Right ventricle myocardium superior (tissue), 1 donor: ENCODE measurements at regions not wholly inside any gene's neighbourhood (a gene's known extent, or its start where the extent isn't known, plus 50 kb on each side); places are given as distances from the start of the nearest gene placed in this dataset.

Experiments used
- ATAC-seq: fragments of 200-7000 bp; cut with Tn5 transposase; one replicate; pipeline ENCODE4 v1.9.1; 2020; ENCODE audit warnings: mild to moderate bottlenecking; ENCODE audit not compliant: poor library complexity
- DNase-seq: peaks from one replicate; pipeline ENCODE4 v3.0.0-alpha.2; 2020
- intact Hi-C: fragments of 100-400 bp; cut with DNase I; formaldehyde crosslinking; loops from one replicate; pipeline ENCODE4 v1.11.2; 2022
- donor health status: DM: no; HTN: yes; CAD: no; lungs with severe emphysema.

DNA sequence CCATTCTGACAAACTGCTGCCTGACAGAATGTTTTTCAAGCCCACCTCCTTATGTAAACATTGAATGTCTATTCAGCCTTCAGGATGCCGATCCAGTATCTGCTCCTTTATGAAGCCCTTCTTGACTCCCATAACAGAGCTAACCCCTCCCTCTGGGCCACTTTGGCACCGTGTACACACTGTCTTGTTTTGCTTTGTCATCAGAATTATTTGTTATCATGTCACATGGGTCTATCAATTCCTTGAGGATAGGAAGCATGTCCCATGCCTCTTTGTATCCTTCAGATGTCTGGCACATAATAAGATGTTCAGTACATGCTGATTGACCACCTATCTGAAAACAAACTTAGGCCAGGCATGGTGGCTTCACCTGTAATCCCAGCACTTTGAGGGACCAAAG, 92.3 kb downstream of the PRLHR start:
- intact Hi-C loops: no loop called here
- no peak for DNase-seq

DNA sequence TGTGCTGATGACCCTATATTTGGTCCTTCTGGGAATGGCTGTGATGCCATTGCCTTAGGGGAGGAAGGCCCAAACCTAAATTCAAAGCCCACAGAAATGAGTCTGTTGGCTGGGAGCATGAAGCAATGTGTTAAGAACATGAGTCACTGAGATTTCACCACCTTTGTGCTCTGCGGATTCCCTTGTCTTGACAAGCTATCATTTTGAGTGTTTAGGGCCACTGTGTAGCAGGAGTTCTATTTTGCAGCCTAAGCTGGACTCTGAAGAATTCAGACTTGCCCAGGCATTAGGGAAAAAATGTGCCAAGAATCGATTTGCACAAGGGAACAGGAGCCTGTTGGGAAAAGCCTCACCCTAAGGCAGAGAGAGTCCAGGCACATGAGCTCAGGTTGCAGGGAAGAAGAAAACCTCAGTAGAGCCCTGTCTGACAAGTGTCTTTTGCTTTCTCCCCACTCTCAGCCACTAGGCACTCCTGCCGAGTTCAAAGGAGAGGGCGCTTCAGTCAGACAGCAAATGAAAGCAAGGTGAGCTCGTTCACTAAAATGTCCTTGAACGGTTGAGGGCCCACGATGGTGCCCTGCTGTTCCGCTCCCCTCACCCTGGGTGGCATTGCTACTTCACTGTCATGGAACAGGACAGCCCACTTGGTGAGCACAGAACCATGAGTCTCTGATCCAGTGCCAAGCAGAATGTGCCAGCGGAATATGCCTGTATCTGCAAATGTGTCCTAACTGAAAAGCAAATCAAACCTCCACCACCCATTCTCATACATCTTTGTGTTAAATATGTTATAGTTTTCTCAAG, 93.6 kb downstream of the PRLHR start:
- DNase-seq (no peak), ATAC-seq (no peak)
- intact Hi-C loops: no loop called here

More for the DNA sequence above, 92.3 kb downstream of the PRLHR start:
- ATAC-seq: no peak

DNA sequence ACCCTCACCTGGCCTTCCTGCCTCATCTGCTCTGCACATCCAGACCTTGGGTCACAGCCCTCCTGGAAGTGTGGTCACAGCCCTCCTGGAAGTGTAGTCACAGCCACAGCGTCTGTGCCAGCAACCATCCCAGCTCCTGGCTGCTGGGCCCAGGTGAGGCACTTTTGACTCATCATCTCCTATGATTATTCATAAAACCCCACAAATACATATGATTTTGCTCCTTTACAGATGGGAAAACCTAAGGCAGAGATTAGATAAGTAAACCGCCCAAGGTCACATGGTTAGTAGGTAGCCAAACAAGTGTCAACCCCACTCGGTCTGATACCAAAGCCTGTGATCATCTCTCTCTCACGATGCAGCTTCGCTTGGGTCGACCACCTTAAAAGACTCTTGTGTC, 94.3 kb downstream of the PRLHR start:
- intact Hi-C loops: no loop called here
- ATAC-seq (no peak), DNase-seq (no peak)

DNA sequence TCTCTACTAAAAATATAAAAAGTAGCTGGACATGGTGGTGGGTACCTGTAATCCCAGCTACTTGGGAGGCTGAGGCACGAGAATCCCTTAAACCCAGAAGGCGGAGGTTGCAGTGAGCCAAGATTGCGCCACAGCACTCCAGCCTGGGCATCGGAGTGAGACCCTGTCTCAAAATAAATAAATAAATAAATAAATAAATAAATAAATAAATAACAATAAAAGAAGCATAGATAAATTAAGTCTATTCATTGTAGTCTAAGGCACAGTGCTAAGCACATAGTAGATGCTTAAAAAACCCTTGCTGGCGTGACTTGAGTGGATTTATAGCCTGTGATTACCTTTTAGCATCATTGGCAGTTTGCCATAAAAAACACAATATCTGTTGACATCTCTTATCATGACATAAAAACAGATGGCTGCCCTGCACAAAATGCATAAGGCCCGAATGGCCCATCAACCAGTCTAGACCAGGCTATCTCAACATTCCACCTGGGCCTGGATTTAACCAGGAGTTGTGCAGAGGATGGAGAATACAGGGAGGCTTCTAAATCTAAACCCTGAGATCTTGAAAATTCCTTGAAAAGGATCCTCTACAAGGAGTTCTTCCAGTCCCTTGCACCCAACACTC, 94.9 kb downstream of the PRLHR start:
- no peak for ATAC-seq
- no peak for DNase-seq
- intact Hi-C loops: no loop called here

DNA sequence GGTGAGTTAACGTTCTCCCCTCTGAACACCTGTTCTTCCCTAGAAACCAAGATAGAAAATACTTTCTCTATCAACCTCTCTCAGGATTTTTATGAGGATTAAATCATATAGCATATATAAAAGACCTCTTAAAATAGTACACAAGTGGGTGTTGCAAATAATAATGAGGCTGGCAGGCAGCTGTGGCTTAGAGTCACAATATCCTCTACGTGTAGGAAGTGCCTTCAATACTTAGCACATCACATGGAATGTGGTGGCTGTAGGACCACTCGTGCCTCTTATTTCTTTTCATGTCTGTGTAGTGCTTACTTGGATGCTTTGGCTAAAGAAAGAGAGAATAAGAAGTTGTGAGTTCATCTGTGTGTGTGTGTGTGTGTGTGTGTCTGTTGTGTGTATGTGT, 96.3 kb downstream of the PRLHR start:
- ATAC-seq: no peak
- intact Hi-C loops: no loop called here

DNA sequence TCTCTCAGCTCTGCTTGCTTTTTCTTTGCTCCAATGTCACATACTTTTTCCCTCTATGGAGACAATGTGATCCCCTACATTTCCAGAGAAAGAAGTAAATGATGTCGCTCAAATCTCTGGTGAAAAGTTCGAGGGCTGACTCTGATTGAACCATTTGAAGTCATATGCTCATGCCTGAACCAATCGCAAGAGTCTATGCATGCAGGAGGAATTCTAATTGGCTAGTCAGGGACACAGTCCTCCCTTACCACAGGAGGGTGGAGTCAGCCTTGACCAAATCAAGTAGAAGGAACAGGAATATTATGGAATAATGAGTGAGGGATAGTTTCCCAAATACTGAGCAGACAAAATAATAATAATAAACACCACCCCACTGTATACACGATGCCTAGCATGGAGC, 96.8 kb downstream of the PRLHR start:
- DNase-seq: no peak
- no peak for ATAC-seq
- intact Hi-C loops: no loop called here

More for the DNA sequence above, 96.3 kb downstream of the PRLHR start:
- DNase-seq: no peak

DNA sequence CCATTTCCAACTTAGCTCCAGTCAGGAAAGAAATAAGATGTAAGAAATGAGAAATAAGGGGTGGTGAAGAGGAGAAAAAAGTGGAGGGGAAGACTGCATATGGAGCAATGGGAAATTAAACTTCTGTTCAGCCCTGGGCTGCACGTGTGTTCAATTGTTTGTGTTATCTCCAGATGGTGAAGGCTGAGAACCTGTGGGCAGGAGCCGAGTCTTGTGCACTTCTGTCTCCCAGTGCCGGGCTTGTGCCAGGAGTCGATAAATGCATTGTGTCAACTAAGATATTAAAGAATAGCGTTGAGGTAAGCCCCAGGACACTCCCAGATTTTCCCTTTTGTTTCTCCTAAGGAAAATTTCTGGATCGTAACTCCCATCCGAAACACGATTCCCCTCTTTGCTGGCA, 98.2 kb downstream of the PRLHR start:
- DNase-seq: no peak
- intact Hi-C loops: no loop called here
- ATAC-seq: no peak

DNA sequence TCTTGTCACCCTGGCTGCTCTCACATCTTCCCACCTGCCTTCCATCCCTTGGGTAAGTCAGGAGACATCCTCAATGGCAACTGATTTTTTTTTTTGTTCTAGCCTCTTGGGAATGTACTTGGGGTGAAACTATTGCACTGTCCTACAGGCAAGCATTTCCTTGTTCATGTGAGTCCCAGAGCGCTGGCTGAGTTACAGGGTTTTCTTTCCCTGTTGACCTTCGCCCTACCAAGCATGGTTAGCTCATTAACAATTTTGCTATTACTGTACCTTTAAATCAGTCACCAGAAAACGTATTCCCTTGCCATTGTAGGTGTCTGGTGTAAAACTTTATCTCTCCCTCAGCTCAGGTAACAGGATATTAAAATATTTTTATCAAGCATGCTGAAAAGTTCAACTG, 98.9 kb downstream of the PRLHR start:
- no peak for ATAC-seq
- intact Hi-C loops: no loop called here
- no peak for DNase-seq

DNA sequence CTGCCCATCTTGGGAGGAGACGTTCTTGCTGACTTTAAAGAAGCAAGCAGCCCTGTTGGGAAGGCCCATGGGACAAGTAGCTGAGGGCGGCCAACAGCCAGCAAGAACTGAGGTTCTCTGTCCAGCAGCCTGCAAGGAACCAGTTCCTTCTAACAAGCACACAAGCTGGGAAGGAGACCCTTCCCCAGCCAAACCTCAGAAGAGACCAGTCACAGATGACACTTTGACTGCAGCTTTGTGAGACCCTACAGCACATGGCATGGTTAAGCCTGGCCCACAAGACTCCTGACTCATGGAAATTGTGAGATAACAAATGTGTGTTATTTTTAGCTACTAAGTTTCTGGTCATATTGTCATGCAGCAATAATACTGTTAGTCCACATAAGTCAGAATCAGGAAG, 99.9 kb downstream of the PRLHR start:
- intact Hi-C loops: no loop called here
- DNase-seq (no peak), ATAC-seq (peak; percentile 61)

DNA sequence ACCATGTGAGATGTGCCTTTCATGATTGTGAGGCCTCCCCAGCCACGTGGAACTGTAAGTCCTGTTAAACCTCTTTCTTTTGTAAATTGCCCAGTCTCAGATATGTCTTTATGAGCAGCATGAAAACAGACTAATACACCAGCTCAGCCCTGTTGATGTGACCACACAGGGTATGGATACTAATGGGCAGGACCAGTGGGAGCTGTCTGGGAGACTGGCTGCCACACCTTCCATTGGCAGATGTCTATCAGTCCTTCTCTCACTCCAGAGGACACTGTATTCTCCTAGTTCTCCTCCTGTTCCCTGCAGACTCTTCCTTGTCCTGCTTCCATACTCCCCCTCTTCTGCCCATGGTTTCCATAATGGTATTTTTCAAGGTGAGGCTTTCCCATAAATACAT, 104.4 kb downstream of the PRLHR start:
- DNase-seq: no peak
- intact Hi-C loops: no loop called here
- ATAC-seq: no peak

DNA sequence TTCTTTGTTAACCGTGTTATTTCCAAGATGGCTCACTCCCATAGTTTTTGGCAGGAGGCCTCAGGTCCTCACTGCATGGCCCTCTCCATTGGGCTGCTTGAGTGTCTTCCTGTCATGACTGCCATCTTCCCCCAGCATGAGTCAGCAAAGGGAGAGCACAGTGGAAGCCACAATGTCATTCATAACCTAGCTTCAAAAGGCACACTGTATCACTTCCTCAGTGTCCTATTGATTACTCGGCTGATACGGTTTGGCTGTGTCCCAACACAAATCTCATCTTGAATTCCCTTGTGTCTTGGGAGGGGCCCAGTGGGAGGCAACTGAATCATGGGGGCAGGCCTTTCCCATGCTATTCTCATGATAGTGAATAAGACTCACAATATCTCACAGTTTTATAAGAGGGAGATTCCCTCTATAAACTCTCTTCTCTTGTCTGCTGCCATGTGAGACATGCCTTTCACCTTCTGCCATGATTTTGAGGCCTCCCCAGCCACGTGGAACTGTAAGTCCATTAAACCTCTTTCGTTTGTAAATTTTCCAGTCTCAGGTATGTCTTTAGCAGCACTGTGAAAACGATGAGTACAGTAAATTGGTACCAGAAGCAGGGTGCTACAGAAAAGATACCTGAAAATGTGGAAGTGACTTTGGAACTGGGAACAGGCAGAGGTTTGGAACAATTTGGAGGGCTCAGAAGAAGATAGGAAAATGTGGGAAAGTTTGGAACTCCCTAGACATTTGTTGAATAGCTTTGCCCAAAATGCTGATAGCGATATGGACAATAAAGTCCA, 106.5 kb downstream of the PRLHR start:
- ATAC-seq (no peak), DNase-seq (no peak)
- intact Hi-C loops: no loop called here

DNA sequence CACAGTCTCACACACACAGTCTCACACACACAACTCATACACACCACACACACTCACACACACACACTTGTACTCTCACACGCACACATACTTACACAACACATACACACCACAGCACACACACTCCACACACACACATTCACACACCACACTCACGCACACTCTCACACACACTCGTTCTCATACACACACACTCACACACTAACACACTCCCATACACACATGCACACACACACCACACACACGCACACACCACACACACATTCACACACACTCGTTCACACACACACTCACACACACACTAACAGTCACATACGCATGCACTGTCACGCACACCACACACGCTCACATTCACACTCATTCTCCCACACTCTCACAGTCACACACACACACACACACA, 109.8 kb downstream of the PRLHR start:
- DNase-seq (no peak), ATAC-seq (no peak)
- intact Hi-C loops: no loop called here

DNA sequence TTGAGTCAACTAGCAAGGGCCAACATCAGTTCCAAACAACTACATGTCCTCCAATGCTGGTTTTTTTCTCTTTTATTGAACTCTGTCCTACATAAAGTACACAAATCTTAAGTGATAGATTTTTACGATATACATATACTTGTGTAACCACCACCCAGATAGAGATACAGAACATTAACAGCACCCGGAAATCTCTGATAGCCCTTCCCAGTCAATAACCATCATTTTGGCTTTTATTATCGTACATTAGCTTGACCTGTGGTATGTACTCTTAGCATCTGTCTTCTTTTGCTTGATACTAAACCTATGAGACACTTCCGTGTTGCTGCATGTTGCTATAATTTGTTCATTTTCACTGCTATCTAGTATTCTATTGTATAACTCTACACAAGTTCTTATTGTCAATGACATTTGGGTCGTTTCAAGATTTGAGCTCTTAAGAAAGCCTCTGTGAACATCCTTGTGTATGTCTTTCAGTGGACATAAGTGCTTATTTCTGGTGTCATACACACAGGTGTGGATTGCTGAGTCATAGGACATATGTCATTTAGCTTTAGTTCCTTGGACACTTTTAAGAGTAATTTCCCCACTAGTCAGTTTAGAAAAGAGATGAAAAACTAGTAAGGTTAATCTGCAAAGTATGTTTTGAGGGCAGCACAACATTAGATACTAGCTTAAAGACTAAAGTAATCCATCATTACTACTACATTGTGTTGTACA, 111.1 kb downstream of the PRLHR start:
- intact Hi-C loops: no loop called here
- no peak for ATAC-seq
- no peak for DNase-seq

DNA sequence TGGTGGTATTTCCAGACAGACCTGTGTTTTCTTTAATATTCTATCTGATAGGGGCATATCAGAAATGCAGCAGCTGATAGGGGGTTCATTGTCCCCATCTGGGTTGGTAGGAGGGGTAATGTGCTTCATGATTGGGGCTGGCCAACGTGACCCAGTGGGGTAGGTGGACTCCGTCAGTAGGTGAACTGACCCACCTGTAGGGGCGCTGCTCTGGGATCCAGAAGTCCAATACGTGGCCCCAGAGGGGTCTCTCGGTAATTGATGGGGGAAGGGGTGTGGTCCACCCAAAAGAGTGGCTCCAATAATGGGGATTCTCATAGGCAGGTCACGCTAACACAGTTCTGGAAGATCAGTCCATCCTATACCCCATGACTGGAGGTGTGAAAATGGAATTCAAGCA, 112.0 kb downstream of the PRLHR start:
- intact Hi-C loops: no loop called here
- ATAC-seq: no peak
- DNase-seq: no peak

DNA sequence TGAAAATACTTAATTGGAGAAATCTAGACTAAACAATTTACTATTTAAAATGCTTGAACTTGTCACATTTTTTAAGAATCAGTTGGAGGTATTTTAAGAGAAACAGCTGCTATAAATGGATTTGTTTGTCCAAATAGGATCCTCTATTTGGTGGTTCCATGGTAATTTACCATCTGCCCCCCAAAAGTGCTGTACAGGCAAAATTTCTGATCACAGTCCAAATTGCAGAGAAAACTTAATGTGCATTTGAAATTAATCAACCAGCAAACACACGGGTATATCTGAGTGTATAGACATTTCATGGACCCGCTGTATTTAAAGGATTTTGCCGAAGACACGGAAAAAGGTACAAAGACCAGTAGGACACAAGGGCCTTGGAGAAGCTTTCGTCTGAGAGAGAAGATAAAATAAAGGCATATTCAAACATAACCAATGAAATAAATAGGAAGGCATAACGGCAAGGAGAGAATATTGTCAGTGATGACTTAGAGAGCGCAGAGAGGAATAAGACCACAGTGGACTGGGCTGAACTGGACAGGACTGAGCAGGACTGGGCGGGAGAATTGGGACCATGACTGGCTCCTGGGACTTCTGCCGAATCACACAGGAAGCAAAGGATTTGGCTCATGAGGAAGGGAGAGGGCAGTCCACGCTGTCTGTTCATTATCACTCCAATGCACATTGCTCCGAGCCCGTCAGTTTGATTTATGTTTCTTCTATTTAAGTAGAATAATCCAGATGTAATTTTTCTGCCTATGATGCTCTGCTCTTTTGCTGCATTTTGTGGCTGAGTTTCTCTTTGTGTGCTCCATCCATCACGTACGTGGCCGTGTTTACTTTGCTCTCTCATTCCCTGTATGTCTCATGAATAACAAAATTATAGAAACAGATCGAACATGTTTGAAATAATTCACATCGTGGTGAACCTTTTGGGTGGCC, 112.8 kb downstream of the PRLHR start:
- DNase-seq: no peak
- intact Hi-C loops: no loop called here
- ATAC-seq: no peak

DNA sequence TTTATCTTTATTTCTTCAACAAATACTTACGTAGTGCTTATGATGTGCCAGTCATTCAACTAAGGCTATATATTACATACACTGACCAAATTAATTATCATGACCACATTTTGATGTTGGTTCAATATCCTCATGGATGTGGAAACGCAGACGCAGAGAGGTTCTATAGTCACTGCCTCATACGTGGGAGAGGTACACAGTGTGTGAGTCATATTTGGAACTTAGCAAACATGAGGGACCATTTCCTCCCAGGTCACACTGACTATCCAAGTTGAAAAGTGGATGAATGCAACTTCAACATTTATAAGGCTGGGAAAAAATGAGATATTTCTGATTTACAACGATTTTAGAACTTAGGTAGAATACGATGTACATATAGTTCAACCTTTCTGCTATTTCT, 113.6 kb downstream of the PRLHR start:
- intact Hi-C loops: no loop called here
- no peak for DNase-seq
- ATAC-seq: no peak

DNA sequence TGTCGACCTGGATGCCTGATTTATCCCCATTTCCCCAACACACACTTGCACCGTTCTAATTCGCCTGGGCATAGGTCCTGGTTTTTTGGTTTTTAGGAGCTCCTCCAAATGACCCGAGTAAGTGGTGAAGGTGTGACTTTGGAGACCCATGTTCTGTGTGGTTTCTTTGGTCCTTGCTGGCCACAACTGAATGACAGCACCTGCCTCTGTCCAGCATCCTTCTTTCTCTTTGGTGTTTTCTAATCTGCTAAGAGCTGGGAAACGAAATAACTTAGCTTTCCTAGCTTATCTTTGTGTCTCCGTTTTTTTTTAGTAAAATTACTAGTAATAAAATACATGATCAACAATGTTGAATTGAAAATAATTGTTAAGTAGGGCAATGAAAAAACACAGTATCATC, 120.2 kb downstream of the PRLHR start:
- intact Hi-C loops: no loop called here
- no peak for DNase-seq
- no peak for ATAC-seq

DNA sequence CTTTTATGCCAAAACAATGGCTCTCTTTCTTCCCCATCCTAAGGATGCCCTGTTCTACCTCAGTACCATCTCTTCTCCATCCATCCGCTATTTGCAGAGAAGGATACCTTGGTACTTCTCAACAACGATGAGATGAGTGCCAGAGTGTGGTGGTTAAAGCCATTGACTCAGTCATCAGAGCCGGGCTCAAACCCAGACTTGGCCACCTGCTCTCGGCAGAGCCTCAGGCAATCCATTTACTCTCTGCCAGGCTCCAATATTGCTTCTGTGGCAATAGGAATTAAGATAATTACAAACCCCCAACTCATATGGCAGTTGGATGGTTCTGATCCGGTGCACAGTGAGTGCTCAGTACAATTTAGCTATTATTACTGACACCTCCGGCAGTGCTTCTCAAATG, 121.3 kb downstream of the PRLHR start:
- no peak for DNase-seq
- intact Hi-C loops: no loop called here
- no peak for ATAC-seq
